Smooth muscle cell (in vitro differentiated cells): ENCODE measurements at regions not wholly inside any gene's neighbourhood (a gene's known extent, or its start where the extent isn't known, plus 50 kb on each side); places are given as distances from the start of the nearest gene placed in this dataset.

Experiments
- DNase-seq: peaks from one replicate; lab custom pipeline; 2025; ENCODE audit not compliant: unreplicated experiment; lab: John Stamatoyannopoulos, UW
- H2AFZ ChIP-seq: fragments of 200-600 bp; sonication (generic); 2 replicates; pipeline ENCODE4 v1.6.0; 2016; ENCODE audit warnings: antibody characterized with exemption, low read depth, mild to moderate bottlenecking
- H3F3A ChIP-seq: fragments of 200-600 bp; sonication (generic); 2 replicates; pipeline ENCODE4 v1.6.0; 2017; ENCODE audit warnings: antibody characterized with exemption, low read depth
- H3K27ac ChIP-seq: fragments of 200-600 bp; sonication (generic); 2 replicates; pipeline ENCODE4 v1.5.1; 2016; ENCODE audit warnings: low read depth, mild to moderate bottlenecking
- H3K27me3 ChIP-seq: fragments of 200-600 bp; sonication (generic); 2 replicates; pipeline ENCODE4 v1.6.1; 2016; ENCODE audit warnings: low read depth, mild to moderate bottlenecking
- H3K36me3 ChIP-seq: fragments of 200-600 bp; sonication (generic); 2 replicates; pipeline ENCODE4 v1.5.1; 2016; ENCODE audit warnings: low read depth
- H3K4me1 ChIP-seq: fragments of 200-600 bp; sonication (generic); 2 replicates; pipeline ENCODE4 v1.5.1; 2016; ENCODE audit warnings: low read depth
- H3K4me2 ChIP-seq: fragments of 200-600 bp; sonication (generic); 2 replicates; pipeline ENCODE4 v1.6.0; 2016; ENCODE audit warnings: mild to moderate bottlenecking
- H3K4me3 ChIP-seq: fragments of 200-600 bp; sonication (generic); 2 replicates; pipeline ENCODE4 v1.5.1; 2016; ENCODE audit warnings: mild to moderate bottlenecking
- H3K79me2 ChIP-seq: fragments of 200-600 bp; sonication (generic); 2 replicates; pipeline ENCODE4 v1.6.0; 2016; ENCODE audit warnings: low read depth, mild to moderate bottlenecking
- H3K9ac ChIP-seq: fragments of 200-600 bp; sonication (generic); 2 replicates; pipeline ENCODE4 v1.6.0; 2016; ENCODE audit warnings: low read depth
- H3K9me3 ChIP-seq: fragments of 200-600 bp; sonication (generic); replicated peaks from 2 replicates; pipeline ENCODE4 v1.5.1; 2016; ENCODE audit warnings: low read depth
- H4K20me1 ChIP-seq: fragments of 200-600 bp; sonication (generic); 2 replicates; pipeline ENCODE4 v1.6.0; 2016; ENCODE audit warnings: low read depth
- CTCF ChIP-seq: fragments of 200-600 bp; sonication (generic); IDR thresholded peaks from 2 replicates; pipeline ENCODE4 v1.5.1; 2017; ENCODE audit warnings: borderline replicate concordance, mild to moderate bottlenecking, antibody characterized with exemption; ENCODE audit not compliant: insufficient read depth, poor library complexity, severe bottlenecking
- WGBS: methylation state at CpG from one replicate; pipeline ENCODE4 v1.1.7; 2016; ENCODE audit warnings: low lambda C conversion rate; 5-methylcytosine and 5-hydroxymethylcytosine counted together

DNA sequence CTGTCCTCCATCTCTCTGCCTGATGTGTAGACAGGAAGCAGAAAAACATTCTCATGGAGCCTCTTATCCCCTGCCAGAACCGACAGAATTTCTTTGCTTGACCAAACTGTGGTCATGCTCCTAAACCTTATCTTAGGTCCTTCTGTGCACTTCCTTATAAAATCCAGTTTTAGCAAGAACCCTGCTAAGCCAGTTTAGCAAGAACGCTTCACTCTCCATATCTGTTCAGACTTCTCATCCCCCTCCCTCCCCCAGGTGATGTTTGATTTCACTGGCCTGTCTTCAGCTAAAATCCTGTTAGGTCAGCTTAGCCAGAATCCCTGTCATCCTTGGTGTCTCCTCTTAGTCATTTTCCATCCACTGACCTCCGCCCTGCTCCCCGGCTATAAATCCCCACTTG, 1130.9 kb upstream of the PRKX start:
- H3K27me3 ChIP-seq: no peaks in the 10 kb centered on the region
- no peaks in the 10 kb centered on the region for H4K20me1 ChIP-seq
- H3K9me3 ChIP-seq: no peaks in the 10 kb centered on the region
- H2AFZ ChIP-seq: no peak overlapping the region
- WGBS: 72% methylated on average over 4 of the region's 4 CpGs
- DNase-seq: no peak
- H3F3A ChIP-seq: no peaks in the 10 kb centered on the region
- no peak overlapping the region for H3K9ac ChIP-seq
- H3K27ac ChIP-seq: no peak overlapping the region
- H3K79me2 ChIP-seq: no peaks in the 10 kb centered on the region
- no peaks in the 10 kb centered on the region for H3K36me3 ChIP-seq
- H3K4me1 ChIP-seq: no peaks in the 10 kb centered on the region
- H3K4me3 ChIP-seq: no peak overlapping the region
- no peak overlapping the region for H3K4me2 ChIP-seq
- TF ChIP-seq CTCF: no peak

DNA sequence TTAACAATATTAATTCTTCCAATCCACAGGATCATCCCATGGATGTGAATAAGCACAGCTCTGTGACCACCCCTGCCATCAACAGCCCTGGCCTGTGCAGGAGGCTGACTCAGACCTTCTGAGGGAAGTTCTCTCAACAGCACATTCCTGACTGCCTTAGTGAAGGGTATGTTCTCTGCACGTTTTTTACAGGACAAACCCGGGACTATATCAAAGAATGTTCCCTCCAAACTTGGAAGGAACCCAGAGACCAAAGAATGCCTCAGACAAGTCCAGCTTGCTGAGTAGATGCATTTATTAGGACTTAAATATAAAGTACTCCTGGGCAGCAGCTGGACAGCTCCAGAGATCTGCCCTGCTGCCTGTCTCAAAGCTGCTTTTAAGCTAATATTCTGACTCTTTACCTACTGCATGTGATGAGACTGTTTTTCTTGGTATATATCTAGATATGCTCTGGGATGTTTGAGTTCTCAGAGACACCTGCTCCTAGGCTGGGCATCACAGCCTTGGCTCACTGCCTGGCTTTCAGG, 1127.8 kb upstream of the PRKX start:
- Histone ChIP-seq H3K4me3 (no peak overlapping the region), H3F3A (no peaks in the 10 kb centered on the region), H3K4me1 (no peaks in the 10 kb centered on the region), H3K79me2 (no peaks in the 10 kb centered on the region), H3K4me2 (no peak overlapping the region), H3K27ac (no peak overlapping the region), H3K9me3 (no peaks in the 10 kb centered on the region), H2AFZ (no peak overlapping the region), H3K36me3 (no peaks in the 10 kb centered on the region), H4K20me1 (no peaks in the 10 kb centered on the region), H3K27me3 (no peaks in the 10 kb centered on the region), H3K9ac (no peak overlapping the region)
- no peak for TF ChIP-seq CTCF
- 40% methylated on average over 2 of the region's 2 CpGs for WGBS
- DNase-seq: no peak

- Histone ChIP-seq H4K20me1 (no peaks in the 10 kb centered on the region), H3F3A (no peaks in the 10 kb centered on the region), H3K36me3 (no peaks in the 10 kb centered on the region), H2AFZ (no peak overlapping the region), H3K9me3 (no peaks in the 10 kb centered on the region), H3K4me3 (no peak overlapping the region), H3K4me2 (no peak overlapping the region), H3K4me1 (no peaks in the 10 kb centered on the region), H3K27me3 (no peaks in the 10 kb centered on the region), H3K27ac (no peak overlapping the region), H3K79me2 (no peaks in the 10 kb centered on the region), H3K9ac (no peak overlapping the region)
- DNase-seq: no peak
- no peak for TF ChIP-seq CTCF
- 84% methylated on average over 1 of the region's 1 CpG for WGBS
Observed at GRCh38 chrX:4831574-4831973, 1118.1 kb upstream of the PRKX start.

- Histone ChIP-seq H3F3A (no peaks in the 10 kb centered on the region), H3K79me2 (no peaks in the 10 kb centered on the region), H3K27me3 (no peaks in the 10 kb centered on the region), H3K4me3 (no peak overlapping the region), H3K4me1 (no peaks in the 10 kb centered on the region), H3K36me3 (no peaks in the 10 kb centered on the region), H3K9ac (no peak overlapping the region), H2AFZ (no peak overlapping the region), H3K9me3 (no peaks in the 10 kb centered on the region), H3K4me2 (no peak overlapping the region), H4K20me1 (no peaks in the 10 kb centered on the region), H3K27ac (no peak overlapping the region)
- no peak for TF ChIP-seq CTCF
- no peak for DNase-seq
- 76% methylated on average over 9 of the region's 9 CpGs for WGBS
Observed at GRCh38 chrX:4830880-4831557, 1117.6 kb upstream of the PRKX start.
